LoVo (cell line): ENCODE measurements at regions not wholly inside any gene's neighbourhood (a gene's known extent, or its start where the extent isn't known, plus 50 kb on each side); places are given as distances from the start of the nearest gene placed in this dataset.
"Not testable (repeated sequence)": the region's sequence is repeated elsewhere in the genome, so short reads cannot be mapped to it uniquely, and the experiment has no call there.

ENCODE experiments used
- DNase-seq: peaks from one replicate; pipeline ENCODE4 v3.0.0-alpha.2; 2016; ENCODE audit warnings: low spot score

DNA sequence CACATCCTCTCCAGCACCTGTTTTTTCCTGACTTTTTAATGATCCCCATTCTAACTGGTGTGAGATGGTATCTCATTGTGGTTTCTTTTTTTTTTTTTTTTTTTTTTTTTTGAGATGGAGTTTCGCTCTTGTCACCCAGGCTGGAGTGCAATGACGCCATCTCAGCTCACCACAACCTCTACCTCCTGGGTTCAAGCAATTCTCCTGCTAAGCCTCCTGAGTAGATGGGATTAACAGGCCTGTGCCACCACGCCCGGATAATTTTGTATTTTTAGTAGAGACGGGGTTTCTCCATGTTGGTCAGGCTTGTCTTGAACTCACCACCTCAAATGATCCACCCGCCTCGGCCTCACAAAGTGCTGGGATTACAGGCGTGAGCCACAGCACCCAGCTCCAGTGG, 184.7 kb downstream of the C9orf152 start:
- not testable (repeated sequence) for DNase-seq

GRCh38 chr9:110025551-110026170, 182.3 kb downstream of the C9orf152 start:
- no peak for DNase-seq

GRCh38 chr9:110027671-110028081, 180.3 kb downstream of the C9orf152 start:
- no peak for DNase-seq

- no peak for DNase-seq
Measured at GRCh38 chr9:110028271-110028670, 179.7 kb downstream of the C9orf152 start.

DNA sequence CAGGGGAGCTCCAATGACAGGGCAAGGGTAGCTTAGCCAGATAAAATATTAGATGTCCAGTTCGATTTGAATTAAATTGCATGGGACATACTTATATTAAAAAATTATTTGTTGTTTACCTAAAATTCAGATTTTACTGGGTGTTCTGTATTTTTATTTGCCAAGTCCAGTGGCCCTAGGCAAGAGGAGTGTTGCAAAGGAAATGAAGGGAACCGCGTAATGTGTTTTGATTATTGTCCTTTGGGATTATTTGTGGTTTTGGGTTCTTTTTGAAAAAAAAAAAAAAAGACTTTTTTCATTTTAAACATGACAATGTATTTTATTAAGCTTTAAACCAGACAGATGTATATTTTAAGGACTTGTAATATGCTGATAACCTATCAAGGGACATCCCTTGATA, 179.3 kb downstream of the C9orf152 start:
- DNase-seq, result no peak

- DNase-seq, result no peak
Measured at GRCh38 chr9:110029429-110029955, 178.5 kb downstream of the C9orf152 start.

DNA sequence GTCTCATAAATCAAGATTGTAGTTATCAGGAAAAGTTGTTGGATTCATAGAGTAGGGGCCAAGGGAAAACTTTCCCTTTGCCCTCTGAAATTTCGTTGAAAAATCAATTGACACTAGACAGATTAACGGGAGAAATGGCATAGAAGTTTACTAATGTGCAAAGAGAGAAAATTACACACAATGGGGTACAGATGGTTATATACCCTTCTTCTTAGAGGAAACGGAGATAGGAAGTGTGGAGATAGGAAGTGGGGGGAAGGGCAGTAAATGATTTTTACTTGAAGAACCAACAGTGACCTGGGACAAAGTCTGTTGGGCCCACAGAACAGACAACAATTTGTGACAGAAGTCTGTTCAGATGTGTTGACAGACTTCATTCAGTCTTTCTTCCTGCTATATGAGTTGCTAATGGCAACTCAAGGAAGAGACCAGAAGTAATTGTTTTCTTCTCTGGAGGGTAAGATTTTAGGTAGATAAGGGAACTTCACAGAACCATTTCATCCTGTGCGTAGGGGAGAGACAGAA, 177.9 kb downstream of the C9orf152 start:
- no peak for DNase-seq

- no peak for DNase-seq
Measured at GRCh38 chr9:110030632-110031031, 177.3 kb downstream of the C9orf152 start.

- DNase-seq, result no peak
Measured at GRCh38 chr9:110031511-110032173, 176.3 kb downstream of the C9orf152 start.

DNA sequence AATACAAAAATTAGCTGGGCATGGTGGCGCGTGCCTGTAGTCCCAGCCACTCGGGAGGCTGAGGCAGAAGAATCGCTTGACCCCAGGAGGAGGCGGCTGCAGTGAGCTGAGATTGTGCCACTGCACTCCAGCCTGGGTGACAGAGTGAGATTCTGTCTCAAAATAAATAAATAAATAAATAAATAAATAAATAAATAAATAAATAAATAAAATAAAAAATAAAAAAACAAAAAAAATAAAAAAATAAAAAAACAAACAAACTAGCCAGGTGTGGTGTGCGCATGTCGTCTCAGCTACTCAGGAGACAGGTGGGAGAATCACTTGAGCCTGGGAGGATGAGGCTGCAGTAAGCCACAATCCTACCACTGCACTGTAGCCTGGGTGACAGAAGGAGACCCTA, 175.4 kb downstream of the C9orf152 start:
- not testable (repeated sequence) for DNase-seq

DNA sequence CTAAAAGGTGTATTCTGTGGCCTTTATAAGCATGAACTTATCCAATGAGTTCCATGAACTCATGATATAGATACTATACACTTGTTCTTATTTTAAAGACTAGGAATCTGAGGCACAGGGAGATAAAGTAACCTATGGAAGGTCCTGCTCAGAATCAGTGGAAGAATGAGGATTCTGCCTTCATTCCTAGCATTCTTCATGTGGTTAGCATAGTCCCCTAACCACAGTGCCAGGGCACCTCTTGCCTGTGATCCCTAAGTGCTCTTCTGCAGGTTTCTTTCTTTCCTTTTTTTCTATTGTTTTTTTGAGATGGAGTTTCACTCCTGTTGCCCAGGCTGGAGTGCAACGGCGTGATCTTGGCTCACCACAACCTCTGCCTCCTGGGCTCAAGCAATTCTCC, 174.1 kb downstream of the C9orf152 start:
- DNase-seq, result no peak

DNA sequence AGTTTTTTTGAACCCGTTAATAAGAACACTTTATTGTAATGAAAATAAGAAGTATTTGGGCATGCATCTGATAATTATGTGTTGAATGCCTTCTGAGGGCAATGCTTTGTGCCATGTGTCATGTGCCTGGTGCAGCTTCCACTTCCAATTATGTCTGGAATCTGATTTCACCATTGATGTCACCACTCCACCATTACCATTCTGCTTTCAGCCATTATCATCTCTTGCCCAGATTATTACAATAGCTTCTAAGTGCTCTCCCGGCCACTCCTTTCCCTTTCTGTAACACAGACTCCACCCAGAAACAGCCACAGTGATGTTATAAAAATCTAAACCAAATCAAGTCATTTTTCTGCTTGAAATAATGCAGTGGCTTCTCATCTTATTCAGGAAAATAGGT, 171.7 kb downstream of the C9orf152 start:
- DNase-seq, result no peak

- no peak for DNase-seq
Measured at GRCh38 chr9:110040788-110041187, 167.2 kb downstream of the C9orf152 start.

- DNase-seq, result no peak
Measured at GRCh38 chr9:110041452-110041851, 166.5 kb downstream of the C9orf152 start.

- no peak for DNase-seq
Measured at GRCh38 chr9:110047232-110047954, 160.6 kb downstream of the C9orf152 start.

DNA sequence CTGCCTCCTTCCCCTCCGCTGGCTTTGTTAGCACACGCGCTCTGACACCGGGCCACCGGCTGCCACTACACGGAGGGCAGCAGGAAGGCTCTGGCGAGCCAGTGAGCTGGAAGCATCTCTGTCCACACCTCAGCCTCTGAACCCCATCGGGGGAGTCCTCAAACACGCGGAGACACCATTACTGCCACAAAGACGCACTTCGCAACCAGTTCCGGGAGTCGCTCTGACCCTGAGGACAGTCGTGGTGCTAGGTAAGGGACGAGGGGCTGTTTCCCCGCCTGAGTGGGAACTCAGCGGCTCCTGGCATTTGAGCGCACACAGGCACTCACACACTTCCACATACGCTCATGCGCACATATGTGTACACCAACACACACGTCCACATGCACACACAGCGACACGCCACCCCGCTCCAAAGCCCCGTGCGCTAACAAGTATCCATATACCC, 160.0 kb downstream of the C9orf152 start:
- no peak for DNase-seq

DNA sequence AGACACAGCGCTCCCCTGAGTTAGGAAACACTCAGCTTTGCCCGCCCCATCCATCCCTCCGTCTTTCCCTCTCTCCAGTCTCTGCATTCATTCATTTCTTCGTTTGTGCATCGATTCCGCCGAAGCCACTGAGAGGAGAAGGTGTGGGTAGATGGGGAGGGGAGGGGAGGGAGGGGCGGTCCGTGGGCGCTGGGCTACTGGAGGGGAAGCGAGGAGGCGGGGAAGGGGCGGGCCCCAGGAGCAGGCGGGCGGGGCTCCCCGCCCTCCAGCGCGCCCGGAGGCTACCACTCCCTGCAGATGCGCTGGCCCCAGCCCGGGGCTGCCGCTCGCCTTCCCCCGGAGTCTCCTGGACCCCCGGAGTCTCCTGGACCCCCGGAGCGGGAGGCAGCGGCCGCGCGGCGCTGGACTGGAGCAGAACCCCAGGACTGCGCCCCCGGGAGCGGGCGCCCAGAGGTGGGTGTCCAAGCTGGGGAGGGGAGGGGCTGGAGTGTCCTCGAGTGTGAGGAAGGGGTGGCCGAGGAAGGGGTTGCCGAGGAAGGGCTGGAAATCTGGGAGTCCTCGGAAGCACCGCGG, 159.5 kb downstream of the C9orf152 start:
- DNase-seq, result peak; percentile 63

DNA sequence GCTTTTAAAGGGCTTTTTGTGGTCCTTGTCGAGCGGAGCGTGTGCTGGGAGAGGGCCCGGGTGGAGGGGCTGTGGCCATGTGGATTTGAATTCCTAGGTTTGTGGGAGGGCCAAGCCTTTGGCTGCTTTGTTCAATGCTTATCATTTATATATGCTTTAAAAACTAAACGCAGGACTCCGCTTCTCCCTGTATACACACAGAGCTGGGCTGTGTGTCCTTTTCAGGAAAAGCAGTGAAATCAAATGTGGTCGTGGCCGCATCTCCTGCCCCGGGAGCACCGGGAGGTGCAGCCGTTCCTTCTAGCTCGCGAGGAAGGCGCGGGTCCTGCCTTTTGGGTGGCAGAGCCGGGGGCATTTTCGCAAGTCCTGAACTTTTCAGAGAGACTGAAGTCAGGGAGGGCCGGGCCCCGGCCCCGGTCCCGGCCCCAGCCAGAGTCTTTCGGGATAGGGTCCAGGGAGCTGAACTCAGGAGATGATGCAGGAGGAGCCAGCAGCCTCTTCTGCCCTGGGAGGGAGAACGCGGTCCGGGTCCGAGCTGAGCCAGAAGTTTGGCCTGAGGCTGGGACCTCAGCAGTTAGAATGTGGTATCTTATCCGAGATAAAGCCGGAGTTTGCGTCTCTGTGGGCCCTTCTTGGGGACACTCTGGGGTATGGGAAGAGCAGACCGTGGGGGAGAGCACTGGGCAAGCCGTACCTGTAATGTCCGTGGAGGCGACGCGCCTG, 158.8 kb downstream of the C9orf152 start:
- DNase-seq, result no peak

GRCh38 chr9:110049699-110050450, 158.1 kb downstream of the C9orf152 start:
- DNase-seq, result peak; percentile 15

- DNase-seq, result peak; percentile 48
Measured at GRCh38 chr9:110050925-110051355, 157.0 kb downstream of the C9orf152 start.

GRCh38 chr9:110056062-110056461, 151.9 kb downstream of the C9orf152 start:
- no peak for DNase-seq
